ENCODE measurements at regions not wholly inside any gene's neighbourhood (a gene's known extent, or its start where the extent isn't known, plus 50 kb on each side); places are given as distances from the start of the nearest gene placed in this dataset.

DNA sequence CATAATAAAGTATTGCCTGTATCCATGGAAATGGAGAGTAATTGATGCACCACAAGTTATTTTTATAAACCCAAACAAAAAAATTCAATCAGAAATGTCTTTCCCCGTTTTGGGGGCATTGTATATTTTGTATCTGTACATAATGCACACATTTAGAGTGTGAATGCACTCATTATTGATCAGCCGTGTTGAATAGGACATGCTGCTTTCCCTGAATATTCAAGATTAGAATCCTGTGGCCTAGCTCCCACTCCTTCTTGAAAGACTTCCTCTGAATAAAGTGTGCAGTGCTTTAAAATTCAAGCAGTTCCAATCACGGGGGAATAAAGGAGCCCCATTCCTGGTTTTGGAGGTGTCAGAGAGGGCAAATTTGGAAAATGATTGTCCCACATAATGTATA lies 103.8 kb upstream of the TOX3 start:
- DNase-seq (ENCODE audit: low read depth): no peak

DNA sequence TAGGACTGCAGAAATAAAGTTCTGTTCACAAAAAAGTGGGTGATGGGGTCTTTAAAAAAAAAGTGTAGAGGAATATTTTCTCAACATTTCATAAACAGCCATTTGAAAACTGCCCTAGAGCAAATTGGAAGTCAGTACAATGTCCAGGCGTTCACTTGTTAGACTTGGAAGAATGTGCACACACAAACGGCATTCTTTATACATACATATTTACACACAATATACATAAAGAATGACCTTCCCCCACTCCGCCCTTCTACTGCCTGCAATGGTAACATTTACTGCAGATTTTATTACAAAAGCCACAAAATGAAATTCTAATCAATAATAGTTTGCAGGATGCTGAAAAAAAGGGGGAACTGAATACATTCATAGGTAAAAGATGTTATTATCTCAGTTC lies 103.4 kb upstream of the TOX3 start:
- DNase-seq (ENCODE audit: low read depth): no peak

- DNase-seq (ENCODE audit: low read depth): no peak
Measured at GRCh38 chr16:52649870-52650269, 102.9 kb upstream of the TOX3 start.

- DNase-seq (ENCODE audit: low read depth): no peak
Measured at GRCh38 chr16:52647588-52647987, 100.6 kb upstream of the TOX3 start.

DNA sequence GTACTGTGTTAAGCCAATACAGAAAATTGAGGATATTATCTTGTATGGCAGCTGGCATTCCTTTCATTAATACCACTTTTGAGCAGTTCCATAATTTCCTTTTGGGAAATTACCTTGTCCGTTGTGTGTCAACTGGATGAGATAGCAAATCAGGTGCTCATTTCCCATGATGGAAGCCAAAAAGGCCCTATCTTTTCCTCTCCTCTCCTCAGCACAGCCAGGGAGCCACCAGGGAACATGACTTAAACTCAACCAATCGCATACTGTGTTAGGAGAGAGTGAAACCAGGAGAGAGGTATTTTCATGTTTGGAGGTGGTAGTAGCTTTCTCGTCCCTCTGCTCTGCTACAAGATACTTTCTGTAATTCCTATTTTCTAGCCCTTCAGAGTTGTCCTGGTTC lies 96.1 kb upstream of the TOX3 start:
- no peak for DNase-seq (ENCODE audit: low read depth)

- no peak for DNase-seq (ENCODE audit: low read depth)
Measured at GRCh38 chr16:52634528-52634927, 87.6 kb upstream of the TOX3 start.

GRCh38 chr16:52634104-52634503 lies 87.2 kb upstream of the TOX3 start:
- DNase-seq (ENCODE audit: low read depth): no peak

DNA sequence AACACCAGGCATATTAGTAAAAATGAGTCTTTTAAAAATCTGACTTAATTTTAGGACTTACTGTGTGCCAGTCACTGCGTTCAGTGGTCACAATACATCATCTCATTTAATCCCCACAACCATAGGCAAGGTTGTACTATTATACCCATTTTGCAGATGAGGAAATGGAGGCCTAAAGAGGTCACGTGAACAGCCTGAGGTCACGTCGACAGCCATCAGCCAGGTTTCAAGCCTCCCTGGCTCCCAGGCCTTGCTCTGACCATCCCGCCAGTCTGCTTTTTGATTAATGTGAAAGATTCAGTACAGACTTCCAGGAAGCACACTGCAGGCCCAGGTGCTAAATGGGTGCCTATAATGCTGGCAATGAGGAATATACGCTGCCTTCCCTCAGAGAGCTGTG lies 86.3 kb upstream of the TOX3 start:
- DNase-seq (ENCODE audit: low read depth): no peak

GRCh38 chr16:52631711-52632110 lies 84.8 kb upstream of the TOX3 start:
- DNase-seq (ENCODE audit: low read depth): no peak

GRCh38 chr16:52630711-52631110 lies 83.8 kb upstream of the TOX3 start:
- DNase-seq (ENCODE audit: low read depth): no peak

DNA sequence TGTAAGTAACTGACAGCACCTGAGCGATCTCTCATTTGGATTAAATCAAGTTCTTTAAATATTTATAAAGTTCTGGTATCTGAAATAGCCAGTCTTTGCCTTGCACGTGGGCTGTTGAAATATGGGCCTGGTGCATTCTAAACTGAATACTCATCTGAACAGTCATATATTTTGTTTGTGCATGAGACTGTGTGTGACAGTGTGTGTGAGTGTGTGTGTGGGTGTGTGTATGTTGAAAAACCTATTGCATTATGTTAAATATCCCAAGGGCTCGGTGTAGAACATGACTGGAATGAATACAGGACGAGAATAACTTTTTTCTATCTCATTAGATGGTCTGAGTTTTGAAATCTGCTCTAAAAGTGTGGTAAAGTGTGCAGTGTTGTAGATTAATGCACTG lies 82.4 kb upstream of the TOX3 start:
- no peak for DNase-seq (ENCODE audit: low read depth)

GRCh38 chr16:52624891-52625290 lies 77.9 kb upstream of the TOX3 start:
- no peak for DNase-seq (ENCODE audit: low read depth)

DNA sequence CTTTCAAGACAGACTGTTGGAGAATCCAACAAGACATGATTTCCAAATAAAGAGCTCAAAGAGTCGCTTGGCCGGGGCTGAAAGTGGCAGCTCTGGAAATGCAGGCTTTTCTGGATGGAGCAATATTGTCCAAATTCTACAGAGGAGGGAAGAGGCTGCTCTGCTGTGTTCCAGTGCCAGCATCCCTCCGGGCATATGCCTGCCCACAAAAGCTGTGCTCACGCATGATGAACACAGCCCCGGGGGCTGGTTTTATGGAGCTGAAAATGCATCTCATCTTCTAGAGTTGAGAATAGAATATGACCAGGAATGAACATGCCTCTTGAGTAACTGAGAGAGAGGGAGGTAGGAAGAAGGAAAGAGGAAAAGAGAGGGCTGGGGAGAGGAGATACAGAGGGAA lies 74.7 kb upstream of the TOX3 start:
- no peak for DNase-seq (ENCODE audit: low read depth)

GRCh38 chr16:52618753-52619497 lies 72.0 kb upstream of the TOX3 start:
- DNase-seq (ENCODE audit: low read depth): no peak

GRCh38 chr16:52617591-52617990 lies 70.6 kb upstream of the TOX3 start:
- DNase-seq (ENCODE audit: low read depth): no peak

- DNase-seq (ENCODE audit: low read depth): no peak
Measured at GRCh38 chr16:52613508-52613907, 66.6 kb upstream of the TOX3 start.

DNA sequence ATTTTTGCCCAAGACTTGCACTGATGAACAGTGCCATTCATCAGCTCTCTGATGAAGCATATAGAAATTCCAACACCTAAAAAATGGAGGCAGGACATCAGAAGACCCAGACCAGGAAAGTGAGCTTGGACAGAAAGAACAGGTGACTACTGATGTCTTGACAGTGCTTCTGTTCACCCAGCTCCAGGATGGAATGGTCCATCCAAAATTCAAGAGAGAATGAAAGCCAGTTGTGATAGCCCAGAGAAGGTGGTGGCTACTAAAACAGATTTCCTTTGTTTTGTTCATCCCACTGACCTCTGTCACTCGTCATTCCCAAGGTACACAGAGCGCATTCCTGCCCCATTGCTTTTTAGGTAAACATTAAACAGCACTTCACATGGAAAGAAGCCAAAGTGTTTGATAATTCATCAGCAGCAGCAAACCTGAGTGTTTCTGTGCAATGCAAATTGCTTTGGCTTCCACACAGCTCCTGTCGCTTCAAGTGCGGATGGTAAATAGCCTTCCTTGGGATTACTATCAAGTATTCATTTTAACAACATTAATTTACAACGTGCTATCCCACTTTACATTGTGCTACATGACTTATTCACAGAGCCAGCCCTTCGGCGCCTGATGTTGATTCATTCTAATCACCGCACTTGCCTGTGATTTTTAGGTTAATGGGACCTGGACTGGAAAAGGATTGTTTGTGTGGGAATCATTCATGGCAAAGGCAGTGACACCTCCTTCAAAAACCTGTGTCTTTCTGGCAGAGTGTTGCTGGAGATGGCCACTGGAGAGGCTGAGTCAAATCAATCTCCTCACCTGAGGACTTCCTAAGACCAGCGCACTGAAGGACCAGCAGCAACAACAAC lies 65.1 kb upstream of the TOX3 start:
- no peak for DNase-seq (ENCODE audit: low read depth)

DNA sequence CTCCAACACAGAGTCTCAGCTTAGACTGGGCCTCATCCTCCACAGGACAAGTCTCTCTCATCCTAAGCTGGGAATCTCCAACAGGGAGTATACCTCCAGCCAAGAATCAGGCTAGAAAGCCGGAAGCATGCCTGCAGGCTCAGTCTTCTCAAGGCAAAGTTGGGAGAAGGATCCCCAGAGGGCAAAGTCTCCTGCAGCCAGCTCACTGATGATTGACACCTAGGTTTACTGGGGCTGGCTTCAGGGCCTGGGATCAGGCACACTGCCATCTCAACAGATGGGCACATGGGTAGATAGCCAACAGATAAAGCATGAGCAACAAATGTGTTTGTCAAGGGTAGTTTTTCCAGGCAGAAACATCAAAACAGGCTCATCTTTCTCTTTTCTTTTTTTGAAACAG lies 56.1 kb upstream of the TOX3 start:
- no peak for DNase-seq (ENCODE audit: low read depth)

GRCh38 chr16:52597772-52598483 lies 51.0 kb upstream of the TOX3 start:
- DNase-seq (ENCODE audit: low read depth): no peak

DNA sequence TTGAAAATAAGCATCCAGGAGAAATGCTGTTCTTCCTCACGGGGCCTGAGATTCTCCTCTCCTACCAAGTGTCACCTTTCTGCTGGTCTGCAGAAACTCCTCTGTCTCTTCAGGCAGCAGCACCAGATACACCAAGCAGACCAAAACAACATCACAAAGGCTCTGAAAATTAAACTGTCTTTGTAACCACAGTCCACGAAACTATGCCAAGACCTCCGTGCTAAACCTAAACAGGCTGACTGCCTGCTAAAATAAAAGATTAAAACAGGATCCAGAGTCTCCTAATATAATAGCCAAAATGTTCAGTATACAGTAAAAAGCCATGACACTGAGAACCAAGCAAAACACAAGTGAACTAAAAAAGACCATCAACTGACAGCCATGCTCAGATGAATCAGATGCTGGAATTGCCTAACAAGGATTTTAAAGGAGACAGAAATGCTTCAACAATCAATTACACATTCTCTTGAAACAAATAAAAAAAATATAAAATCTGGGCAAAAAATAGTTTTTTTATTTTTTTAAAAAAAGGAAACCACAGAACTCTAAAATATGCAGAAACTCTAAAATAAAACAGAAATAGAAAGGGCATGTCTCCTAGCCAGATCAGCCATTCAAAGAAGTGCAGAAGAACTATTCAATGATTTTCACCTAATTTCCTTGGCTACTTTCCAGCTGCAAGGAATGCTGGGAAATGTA lies 50.3 kb upstream of the TOX3 start:
- DNase-seq (ENCODE audit: low read depth): no peak
